Neuronal stem cell (in vitro differentiated cells): ENCODE measurements at regions not wholly inside any gene's neighbourhood (a gene's known extent, or its start where the extent isn't known, plus 50 kb on each side); places are given as distances from the start of the nearest gene placed in this dataset.
"Not testable (repeated sequence)": the region's sequence is repeated elsewhere in the genome, so short reads cannot be mapped to it uniquely, and the experiment has no call there.

ENCODE experiments used
- DNase-seq: peaks from one replicate; pipeline ENCODE4 v3.0.0-alpha.2; 2013; ENCODE audit warnings: low spot score
- H2AFZ ChIP-seq: one replicate; pipeline ENCODE4 v1.6.1; 2013; ENCODE audit warnings: mild to moderate bottlenecking, low read length, inconsistent platforms
- H2AK5ac ChIP-seq: 2 replicates; pipeline ENCODE4 v1.6.1; 2013; ENCODE audit warnings: low read depth, mild to moderate bottlenecking, inconsistent platforms, low read length, moderate library complexity, mixed read lengths
- H2BK120ac ChIP-seq: 2 replicates; pipeline ENCODE4 v1.6.1; 2013; ENCODE audit warnings: low read depth, mild to moderate bottlenecking, inconsistent platforms, low read length, moderate library complexity, mixed read lengths
- H2BK12ac ChIP-seq: one replicate; pipeline ENCODE4 v1.6.1; 2013; ENCODE audit warnings: low read length, inconsistent platforms
- H2BK15ac ChIP-seq: 2 replicates; pipeline ENCODE4 v1.6.1; 2013; ENCODE audit warnings: mild to moderate bottlenecking, low read length, inconsistent platforms, mixed read lengths
- H2BK5ac ChIP-seq: one replicate; pipeline ENCODE4 v1.6.1; 2013; ENCODE audit warnings: inconsistent platforms, mild to moderate bottlenecking, low read length, moderate library complexity
- H3K14ac ChIP-seq: one replicate; pipeline ENCODE4 v1.6.1; 2013; ENCODE audit warnings: low read length, inconsistent platforms
- H3K18ac ChIP-seq: 2 replicates; pipeline ENCODE4 v1.6.1; 2013; ENCODE audit warnings: low read length, inconsistent platforms
- H3K23ac ChIP-seq: 2 replicates; pipeline ENCODE4 v1.6.1; 2013; ENCODE audit warnings: low read depth, mild to moderate bottlenecking, mixed read lengths, low read length, inconsistent platforms; ENCODE audit not compliant: poor library complexity
- H3K27ac ChIP-seq: replicated peaks from 3 replicates; pipeline ENCODE4 v1.5.1; 2013; ENCODE audit warnings: low read length, inconsistent platforms
- H3K27me3 ChIP-seq, 3 experiments: 2 replicates each; pipeline ENCODE4 v1.6.1; 2013; ENCODE audit warnings: low read length in 3 of 3, mild to moderate bottlenecking in 2 of 3, inconsistent platforms in 1 of 3, low read depth in 1 of 3, mixed read lengths in 1 of 3, moderate library complexity in 1 of 3; ENCODE audit not compliant: control insufficient read depth in 3 of 3, insufficient read depth in 3 of 3
- H3K36me3 ChIP-seq, 2 donors: replicated peaks in 1 of 2; 2 replicates each; pipeline ENCODE4 v1.6.1; 2013; ENCODE audit warnings: low read length in 2 of 2; ENCODE audit not compliant: control insufficient read depth in 2 of 2, insufficient read depth in 2 of 2
- H3K4ac ChIP-seq: 2 replicates; pipeline ENCODE4 v1.6.1; 2013; ENCODE audit warnings: inconsistent platforms, mild to moderate bottlenecking, low read length, moderate library complexity
- H3K4me1 ChIP-seq, 2 donors: 1 replicate in 1 of 2; 2 replicates in 1 of 2; pipeline ENCODE4 v1.6.1; 2013; ENCODE audit warnings: low read length in 2 of 2, low read depth in 1 of 2; ENCODE audit not compliant: control insufficient read depth in 2 of 2, insufficient read depth in 1 of 2
- H3K4me2 ChIP-seq: one replicate; pipeline ENCODE4 v1.6.1; 2013; ENCODE audit warnings: mild to moderate bottlenecking, low read length, inconsistent platforms; ENCODE audit not compliant: insufficient read depth, poor library complexity, severe bottlenecking
- H3K4me3 ChIP-seq, 2 donors: 2 replicates each; pipeline ENCODE4 v1.5.1; 2013; ENCODE audit warnings: low read length in 2 of 2, mild to moderate bottlenecking in 2 of 2, inconsistent platforms in 1 of 2, moderate library complexity in 1 of 2
- H3K79me1 ChIP-seq: one replicate; pipeline ENCODE4 v1.6.1; 2013; ENCODE audit warnings: low read depth, mild to moderate bottlenecking, inconsistent platforms, low read length, moderate library complexity
- H3K9ac ChIP-seq: one replicate; pipeline ENCODE4 v1.6.1; 2013; ENCODE audit warnings: mild to moderate bottlenecking, low read depth, low read length, inconsistent platforms; ENCODE audit not compliant: poor library complexity
- H3K9me3 ChIP-seq, 2 donors: replicated peaks in 1 of 2; 2 replicates each; pipeline versions ENCODE3 to v1.6.1; 2013; ENCODE audit warnings: low read length in 2 of 2, mild to moderate bottlenecking in 2 of 2, inconsistent platforms in 1 of 2, low read depth in 1 of 2, mixed read lengths in 1 of 2, moderate library complexity in 1 of 2; ENCODE audit not compliant: control insufficient read depth in 2 of 2, insufficient read depth in 1 of 2
- H4K8ac ChIP-seq: one replicate; pipeline ENCODE4 v1.6.1; 2013; ENCODE audit warnings: low read depth, mild to moderate bottlenecking, inconsistent platforms, low read length, moderate library complexity
- H4K91ac ChIP-seq: one replicate; pipeline ENCODE4 v1.6.1; 2013; ENCODE audit warnings: low read length, low read depth, mild to moderate bottlenecking, inconsistent platforms; ENCODE audit not compliant: poor library complexity
- WGBS, 2 donors: extraction: QIAGEN DNeasy Blood & Tissue Kit; methylation state at CpG; one replicate each; pipeline ENCODE4 v1.1.7; 2013; ENCODE audit warnings: missing lambda C conversion rate in 2 of 2, mixed read lengths in 1 of 2; ENCODE audit not compliant: insufficient read length in 2 of 2, insufficient replicate concordance in 1 of 2; ENCODE audit errors: extremely low coverage in 2 of 2; 5-methylcytosine and 5-hydroxymethylcytosine counted together

DNA sequence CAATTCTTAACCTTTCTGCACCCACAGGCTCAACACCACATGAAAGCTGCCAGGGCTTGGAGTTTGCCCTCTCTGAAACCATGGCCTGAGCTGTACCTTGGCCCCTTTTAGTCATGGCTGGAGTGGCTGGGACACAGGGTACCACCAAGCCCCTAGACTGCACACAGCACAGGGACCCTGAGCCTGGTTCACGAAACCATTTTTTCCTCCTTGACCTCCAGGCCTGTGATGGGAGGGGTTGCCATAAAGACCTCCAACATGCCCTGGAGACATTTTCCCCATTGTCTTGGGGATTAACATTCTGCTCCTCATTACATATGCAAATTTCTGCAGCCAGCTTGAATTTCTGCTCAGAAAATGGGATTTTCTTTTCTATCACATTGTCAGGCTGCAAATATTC lies 113.4 kb downstream of the XPNPEP1 start:
- H3K9me3 ChIP-seq, H3K4me1 ChIP-seq, H2BK15ac ChIP-seq, H4K8ac ChIP-seq, H2AK5ac ChIP-seq, H3K27me3 ChIP-seq, H3K79me1 ChIP-seq, H4K91ac ChIP-seq, H2BK12ac ChIP-seq, DNase-seq, H3K23ac ChIP-seq, H3K4me2 ChIP-seq, H2AFZ ChIP-seq, H3K9ac ChIP-seq, H2BK5ac ChIP-seq, H3K14ac ChIP-seq, H3K4ac ChIP-seq, H3K27ac ChIP-seq, H2BK120ac ChIP-seq, H3K18ac ChIP-seq, H3K36me3 ChIP-seq: not testable (repeated sequence)
- H3K4me3 ChIP-seq: peak overlapping the region in 1 of 2 donors; percentile 46
- WGBS, 2 donors: no CpG with 5 or more reads among the region's 1 CpG

GRCh38 chr10:109801191-109801590 lies 122.1 kb downstream of the XPNPEP1 start:
- not testable (repeated sequence) for H3K79me1 ChIP-seq, H2BK5ac ChIP-seq, H2AK5ac ChIP-seq, H3K18ac ChIP-seq, H3K27me3 ChIP-seq, H3K27ac ChIP-seq, H3K14ac ChIP-seq, DNase-seq, H2BK120ac ChIP-seq, H3K9ac ChIP-seq, H4K8ac ChIP-seq, H2BK15ac ChIP-seq, H4K91ac ChIP-seq, H3K9me3 ChIP-seq, H3K4ac ChIP-seq, H3K36me3 ChIP-seq, H2BK12ac ChIP-seq, H2AFZ ChIP-seq, H3K4me1 ChIP-seq, H3K23ac ChIP-seq, H3K4me2 ChIP-seq, H3K4me3 ChIP-seq
- WGBS, 2 donors: no CpG with 5 or more reads among the region's 14 CpGs

DNA sequence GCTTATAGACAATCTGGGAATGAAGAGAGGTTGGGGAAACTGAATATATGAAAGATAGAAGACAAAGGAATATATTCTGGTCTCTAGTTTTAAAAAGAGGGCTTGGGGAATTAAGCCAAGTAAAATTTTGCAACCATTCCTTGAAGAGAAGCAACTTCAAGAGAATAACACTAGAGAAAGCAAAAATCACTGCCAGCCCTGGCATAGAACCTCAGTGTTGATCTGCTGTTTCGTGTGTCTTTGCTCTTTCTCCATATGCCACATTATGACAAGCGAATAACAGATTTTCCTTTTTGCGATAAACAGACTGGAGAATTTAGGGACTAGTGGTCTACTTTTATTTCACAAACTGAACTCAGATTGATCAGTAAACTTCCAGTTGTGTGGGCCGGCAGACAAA lies 132.7 kb downstream of the XPNPEP1 start:
- DNase-seq: no peak
- H2BK12ac ChIP-seq: no peak overlapping the region
- H2AFZ ChIP-seq: no peak overlapping the region
- H2BK120ac ChIP-seq: no peak overlapping the region
- H4K8ac ChIP-seq: no peak overlapping the region
- H3K9me3 ChIP-seq: peaks cover 0 to 2% of the 10 kb centered on the region in 2 donors
- H4K91ac ChIP-seq: no peak overlapping the region
- H3K4ac ChIP-seq: no peak overlapping the region
- WGBS, 2 donors: no CpG with 5 or more reads among the region's 4 CpGs
- no peak overlapping the region for H3K4me2 ChIP-seq
- H2AK5ac ChIP-seq: no peak overlapping the region
- no peak overlapping the region for H2BK15ac ChIP-seq
- H3K4me1 ChIP-seq: no peaks in the 10 kb centered on the region
- no peaks in the 10 kb centered on the region for H3K79me1 ChIP-seq
- no peak overlapping the region for H3K14ac ChIP-seq
- no peak overlapping the region for H3K18ac ChIP-seq
- H3K4me3 ChIP-seq: no peak overlapping the region
- no peak overlapping the region for H3K9ac ChIP-seq
- H3K23ac ChIP-seq: no peak overlapping the region
- no peak overlapping the region for H2BK5ac ChIP-seq
- H3K27me3 ChIP-seq: no peaks in the 10 kb centered on the region
- no peaks in the 10 kb centered on the region for H3K36me3 ChIP-seq
- no peak overlapping the region for H3K27ac ChIP-seq

DNA sequence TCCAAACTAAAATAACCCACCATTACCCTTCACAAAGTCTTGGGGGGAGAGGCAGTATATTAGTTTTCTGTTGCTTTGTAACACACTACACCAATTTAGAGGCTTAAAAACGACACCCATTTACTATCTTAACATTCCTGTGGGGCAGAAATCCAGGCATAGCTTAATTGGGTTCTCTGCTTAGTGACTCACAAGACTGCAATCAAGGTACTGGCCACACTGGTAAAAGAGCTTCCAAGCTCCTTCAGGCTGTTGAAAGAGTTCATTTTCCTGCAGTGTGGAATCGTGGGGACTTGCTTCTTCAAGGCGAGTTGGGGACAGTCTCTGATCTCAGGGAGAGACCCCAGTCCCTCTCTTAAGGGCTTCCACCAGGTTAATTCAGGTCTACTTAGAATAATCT lies 139.1 kb downstream of the XPNPEP1 start:
- Histone ChIP-seq H3K27ac (no peak overlapping the region), H3K23ac (no peak overlapping the region), H3K27me3 (no peaks in the 10 kb centered on the region), H3K9ac (no peak overlapping the region), H3K14ac (no peak overlapping the region), H2BK120ac (no peak overlapping the region), H3K4me3 (no peak overlapping the region), H3K4me1 (peaks cover 0 to 3% of the 10 kb centered on the region in 2 donors), H3K9me3 (no peaks in the 10 kb centered on the region), H3K4ac (no peak overlapping the region), H3K79me1 (no peaks in the 10 kb centered on the region), H2AK5ac (no peak overlapping the region), H2AFZ (no peak overlapping the region), H4K8ac (no peak overlapping the region), H3K36me3 (no peaks in the 10 kb centered on the region), H2BK15ac (no peak overlapping the region), H4K91ac (no peak overlapping the region), H2BK5ac (no peak overlapping the region), H3K18ac (no peak overlapping the region), H2BK12ac (no peak overlapping the region), H3K4me2 (no peak overlapping the region)
- no peak for DNase-seq
- WGBS, 2 donors: no CpG with 5 or more reads among the region's 3 CpGs
